Activated T-cell treated with anti-CD3 and anti-CD28 coated beads, Interleukin-2, amount 50 U/mL, for 48 hours (primary cell): ENCODE measurements at regions not wholly inside any gene's neighbourhood (a gene's known extent, or its start where the extent isn't known, plus 50 kb on each side); places are given as distances from the start of the nearest gene placed in this dataset.
"Not testable (repeated sequence)": the region's sequence is repeated elsewhere in the genome, so short reads cannot be mapped to it uniquely, and the experiment has no call there.

Source experiments
- DNase-seq, 2 experiments: peaks; one replicate each; pipeline ENCODE4 v3.0.0-alpha.2; 2020

- DNase-seq: no peak
These were observed 114.8 kb upstream of the ANO5 start for GRCh38 chr11:22078063-22078462.

- DNase-seq: no peak
These were observed 113.6 kb upstream of the ANO5 start for GRCh38 chr11:22079133-22079872.

GRCh38 chr11:22082178-22082577, 110.7 kb upstream of the ANO5 start:
- no peak for DNase-seq

GRCh38 chr11:22082788-22083187, 110.1 kb upstream of the ANO5 start:
- DNase-seq: no peak

GRCh38 chr11:22084056-22084455, 108.8 kb upstream of the ANO5 start:
- DNase-seq: no peak

- DNase-seq: no peak
These were observed 108.3 kb upstream of the ANO5 start for GRCh38 chr11:22084564-22084963.

- DNase-seq: no peak
These were observed 103.3 kb upstream of the ANO5 start for GRCh38 chr11:22089609-22090008.

GRCh38 chr11:22106566-22106965, 86.3 kb upstream of the ANO5 start:
- DNase-seq: no peak

GRCh38 chr11:22115470-22116029, 77.3 kb upstream of the ANO5 start:
- DNase-seq: no peak

- DNase-seq: not testable (repeated sequence)
These were observed 64.9 kb upstream of the ANO5 start for GRCh38 chr11:22127981-22128380.

- no peak for DNase-seq
These were observed 62.3 kb upstream of the ANO5 start for GRCh38 chr11:22130462-22131053.

- no peak for DNase-seq
These were observed 59.1 kb upstream of the ANO5 start for GRCh38 chr11:22133776-22134175.

- DNase-seq: no peak
These were observed 54.6 kb upstream of the ANO5 start for GRCh38 chr11:22138264-22138663.
